ENCODE measurements at regions not wholly inside any gene's neighbourhood (a gene's known extent, or its start where the extent isn't known, plus 50 kb on each side); places are given as distances from the start of the nearest gene placed in this dataset.

DNA sequence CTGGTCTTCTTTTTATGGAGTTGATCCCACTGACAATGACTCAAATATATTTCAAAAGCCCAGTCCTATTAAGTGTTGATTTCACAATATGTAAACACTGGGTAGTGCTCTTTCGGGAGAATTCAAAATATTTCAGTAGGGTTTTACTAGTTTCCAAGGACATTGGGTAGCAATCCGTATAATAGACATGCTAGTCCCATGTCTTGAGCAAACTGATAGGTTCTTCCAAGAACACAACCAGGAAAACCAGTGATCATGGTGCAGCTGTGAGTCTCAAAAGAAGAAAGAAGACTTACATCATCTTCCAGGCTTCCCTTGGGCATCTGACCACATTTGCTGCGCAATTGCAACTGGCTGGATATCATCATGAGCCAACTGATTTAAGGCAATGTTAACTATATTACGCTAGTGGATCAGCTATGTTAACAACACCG lies 59.3 kb upstream of the APBB1IP start:
- Mint-ChIP-seq H3K36me3 (ENCODE audit: low read depth) (no peaks in the 10 kb centered on the region), H3K27ac (no peak overlapping the region), H3K4me3 (no peak overlapping the region), H3K4me1 (ENCODE audit: low read depth) (no peaks in the 10 kb centered on the region), H3K9me3 (no peaks in the 10 kb centered on the region), H3K27me3 (ENCODE audit: insufficient read depth) (peaks cover 2% of the 10 kb centered on the region)
- no peak for DNase-seq (ENCODE audit: low spot score)
- intact Hi-C loops (cut with micrococcal nuclease), result no loop called here

DNA sequence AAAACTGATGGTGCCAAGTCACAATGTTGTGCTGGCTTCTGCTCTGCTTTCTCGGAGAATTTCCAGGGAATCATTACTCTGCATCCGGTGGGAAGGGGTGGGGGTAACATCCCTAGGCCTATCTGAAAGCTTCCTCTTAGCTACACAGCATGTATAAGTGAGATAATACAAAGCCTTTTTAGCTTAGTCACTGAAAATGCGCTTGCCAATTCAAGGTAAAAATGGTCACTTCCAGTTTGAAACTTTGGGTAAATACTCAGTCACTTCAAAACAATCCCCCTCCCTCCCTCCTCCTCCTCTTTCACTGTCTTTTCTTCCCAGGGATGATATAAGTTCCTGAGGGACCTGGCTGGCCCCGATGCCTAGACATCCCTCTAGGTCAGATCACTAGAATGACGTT lies 57.3 kb upstream of the APBB1IP start:
- H3K4me1 Mint-ChIP-seq (ENCODE audit: low read depth), result no peaks in the 10 kb centered on the region
- no peaks in the 10 kb centered on the region for H3K36me3 Mint-ChIP-seq (ENCODE audit: low read depth)
- no peaks in the 10 kb centered on the region for H3K27me3 Mint-ChIP-seq (ENCODE audit: insufficient read depth)
- DNase-seq (ENCODE audit: low spot score), result no peak
- intact Hi-C loops (cut with micrococcal nuclease), result no loop called here
- no peak overlapping the region for H3K27ac Mint-ChIP-seq
- H3K9me3 Mint-ChIP-seq, result no peaks in the 10 kb centered on the region
- H3K4me3 Mint-ChIP-seq, result no peak overlapping the region

DNA sequence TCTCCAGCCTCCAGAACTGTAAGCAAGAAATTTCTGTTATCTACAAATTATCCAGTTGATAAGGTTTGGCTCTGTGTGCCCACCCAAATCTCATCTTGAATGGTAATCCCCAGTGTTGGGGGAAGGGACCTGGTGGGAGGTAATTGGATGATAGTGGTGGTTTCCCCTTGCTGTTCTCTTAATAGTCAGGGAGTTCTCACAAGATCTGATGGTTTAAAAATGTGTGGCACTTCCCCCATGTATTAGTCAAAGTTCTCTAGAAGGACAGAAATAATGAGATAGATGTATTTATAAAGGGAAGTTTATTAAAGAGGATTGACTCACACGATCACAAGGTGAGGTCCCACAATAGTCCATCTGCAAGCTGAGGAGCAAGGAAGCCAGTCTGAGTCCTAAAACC lies 56.2 kb upstream of the APBB1IP start:
- intact Hi-C loops (cut with micrococcal nuclease), result no loop called here
- Mint-ChIP-seq H3K27me3 (ENCODE audit: insufficient read depth) (no peaks in the 10 kb centered on the region), H3K4me1 (ENCODE audit: low read depth) (no peaks in the 10 kb centered on the region)

DNA sequence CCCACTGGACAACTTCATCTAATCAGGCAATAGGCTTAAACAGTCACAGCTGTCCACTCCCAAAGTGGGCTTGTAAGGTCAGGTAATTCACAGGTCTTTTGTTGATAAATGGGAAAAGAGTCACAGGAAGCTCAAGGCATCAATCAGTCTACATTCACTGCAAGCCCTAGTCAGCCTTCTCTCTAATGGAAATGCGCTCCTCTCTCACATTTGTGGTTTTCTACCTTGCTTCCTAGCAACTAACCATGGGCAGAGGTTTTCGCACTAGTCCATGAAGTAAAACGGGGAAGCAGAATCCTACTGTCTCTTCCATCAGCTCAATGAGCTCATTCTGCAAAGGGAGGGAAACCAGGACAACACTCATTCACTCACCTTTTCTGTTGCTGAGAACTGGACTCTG lies 53.5 kb upstream of the APBB1IP start:
- H3K36me3 Mint-ChIP-seq (ENCODE audit: low read depth), result no peaks in the 10 kb centered on the region
- no peaks in the 10 kb centered on the region for H3K4me1 Mint-ChIP-seq (ENCODE audit: low read depth)
- no peak for DNase-seq (ENCODE audit: low spot score)
- peaks cover 3% of the 10 kb centered on the region for H3K9me3 Mint-ChIP-seq
- H3K27ac Mint-ChIP-seq, result no peak overlapping the region
- no peak overlapping the region for H3K4me3 Mint-ChIP-seq
- intact Hi-C loops (cut with micrococcal nuclease), result no loop called here
- no peaks in the 10 kb centered on the region for H3K27me3 Mint-ChIP-seq (ENCODE audit: insufficient read depth)

More for the DNA sequence above, 56.2 kb upstream of the APBB1IP start:
- Mint-ChIP-seq H3K36me3 (ENCODE audit: low read depth) (no peaks in the 10 kb centered on the region), H3K9me3 (no peaks in the 10 kb centered on the region), H3K4me3 (no peak overlapping the region), H3K27ac (no peak overlapping the region)
- no peak for DNase-seq (ENCODE audit: low spot score)

DNA sequence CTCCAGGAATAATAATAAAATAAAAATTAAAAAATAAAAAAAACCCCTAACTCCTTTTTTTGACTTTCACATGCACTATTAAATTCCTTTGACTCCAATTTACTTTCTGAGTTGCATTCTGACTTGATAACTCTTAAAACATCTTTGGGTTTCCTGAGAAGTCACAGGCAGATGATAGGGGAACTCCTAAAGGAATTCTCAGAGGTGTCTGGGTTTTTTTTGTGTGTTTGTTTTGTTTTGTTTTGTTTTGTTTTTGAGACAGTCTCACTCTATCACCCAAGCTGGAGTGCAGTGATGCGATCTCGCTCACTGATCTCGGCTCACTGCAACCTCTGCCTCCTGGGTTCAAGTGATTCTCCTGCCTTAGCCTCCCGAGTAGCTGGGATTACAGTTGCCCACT lies 52.7 kb upstream of the APBB1IP start:
- peaks cover 2% of the 10 kb centered on the region for H3K27me3 Mint-ChIP-seq (ENCODE audit: insufficient read depth)
- peaks cover 8% of the 10 kb centered on the region for H3K9me3 Mint-ChIP-seq
- no peak for DNase-seq (ENCODE audit: low spot score)
- no peaks in the 10 kb centered on the region for H3K36me3 Mint-ChIP-seq (ENCODE audit: low read depth)
- intact Hi-C loops (cut with micrococcal nuclease), result no loop called here
- no peak overlapping the region for H3K4me3 Mint-ChIP-seq
- H3K4me1 Mint-ChIP-seq (ENCODE audit: low read depth), result no peaks in the 10 kb centered on the region
- H3K27ac Mint-ChIP-seq, result no peak overlapping the region

DNA sequence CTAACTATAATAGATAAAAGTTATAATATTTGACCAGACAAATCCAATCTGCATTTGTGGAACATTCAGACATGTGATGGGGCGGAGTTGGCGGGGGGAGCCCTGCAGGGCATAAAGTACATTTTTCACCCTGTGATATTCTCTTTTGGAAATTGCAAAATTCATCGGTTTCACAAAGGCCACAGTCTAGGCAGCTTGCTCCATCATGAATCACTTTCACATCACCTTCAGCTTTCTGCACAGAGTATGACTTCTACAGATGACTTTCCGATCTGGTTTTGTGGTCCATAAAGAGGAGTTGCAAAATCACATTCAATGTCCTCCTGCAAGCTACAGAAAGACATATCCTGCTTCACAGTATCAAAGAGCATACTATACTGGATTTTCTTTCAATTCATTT lies 51.4 kb upstream of the APBB1IP start:
- intact Hi-C loops (cut with micrococcal nuclease), result no loop called here
- H3K27me3 Mint-ChIP-seq (ENCODE audit: insufficient read depth), result peaks cover 7% of the 10 kb centered on the region
- H3K4me1 Mint-ChIP-seq (ENCODE audit: low read depth), result no peaks in the 10 kb centered on the region
- no peaks in the 10 kb centered on the region for H3K36me3 Mint-ChIP-seq (ENCODE audit: low read depth)
- H3K4me3 Mint-ChIP-seq, result no peak overlapping the region
- H3K9me3 Mint-ChIP-seq, result peaks cover 8% of the 10 kb centered on the region
- H3K27ac Mint-ChIP-seq, result no peak overlapping the region
- DNase-seq (ENCODE audit: low spot score), result no peak

Measured in activated T-helper 1 cell treated with anti-CD3 and anti-CD28 coated beads, Interleukin-12 subunit alpha, Interleukin-12 subunit beta, Interleukin-2, Interleukin-4 antibody, amounts not matched to agents 30 ng/mL and 10 ng/mL and 1 ng/mL, durations not matched to agents 14 hours and 24 hours and 36 hours (primary cell).